Psoas muscle (tissue), 7 donors: ENCODE measurements at regions not wholly inside any gene's neighbourhood (a gene's known extent, or its start where the extent isn't known, plus 50 kb on each side); places are given as distances from the start of the nearest gene placed in this dataset.

ENCODE experiments used
- ATAC-seq, 4 donors: fragments of 200-7000 bp; cut with Tn5 transposase; one replicate each; pipeline ENCODE4 v1.9.1; 2020; ENCODE audit warnings: moderate library complexity in 3 of 4, mild to moderate bottlenecking in 2 of 4
- DNase-seq, 2 donors: peaks; one replicate each; pipeline ENCODE4 v3.0.0-alpha.2; 2020
- H3K27ac ChIP-seq: fragments of 200-600 bp; one replicate; pipeline ENCODE4 v1.8.0; 2022
- H3K27me3 ChIP-seq, 3 donors: fragments of 200-600 bp in 1 of 3; one replicate each; pipeline versions ENCODE4 v1.6.1 to v1.8.0; 2013 to 2022; ENCODE audit warnings: low read length in 2 of 3, mild to moderate bottlenecking in 2 of 3, moderate library complexity in 1 of 3; ENCODE audit not compliant: insufficient read depth in 3 of 3
- H3K36me3 ChIP-seq, 2 donors: fragments of 200-600 bp in 1 of 2; one replicate each; pipeline versions ENCODE4 v1.6.1 to v1.8.0; 2013 to 2022; ENCODE audit warnings: low read depth in 1 of 2, mild to moderate bottlenecking in 1 of 2, moderate library complexity in 1 of 2; ENCODE audit not compliant: insufficient read depth in 1 of 2
- H3K4me1 ChIP-seq: fragments of 200-600 bp; one replicate; pipeline ENCODE4 v1.8.0; 2022
- H3K4me3 ChIP-seq: fragments of 200-600 bp; one replicate; pipeline ENCODE4 v1.8.0; 2022; ENCODE audit warnings: mild to moderate bottlenecking
- H3K9me3 ChIP-seq: fragments of 200-600 bp; one replicate; pipeline ENCODE4 v1.8.0; 2022
- WGBS, 3 donors: extraction: QIAGEN DNeasy Blood & Tissue Kit; methylation state at CpG; one replicate each; pipeline versions ENCODE4 v1.1.6 to v1.1.7; 2013; 5-methylcytosine and 5-hydroxymethylcytosine counted together
- intact Hi-C, 2 donors: fragments of 100-400 bp; cut with DNase I; formaldehyde crosslinking; loops; one replicate each; pipeline versions ENCODE4 v1.11.0 to v1.14.2; 2022
- TF ChIP-seq, protein P1 (sequence below): fragments of 200-600 bp; IDR thresholded peaks from one replicate; pipeline ENCODE4 v1.8.0; 2022; ENCODE audit warnings: antibody characterized with exemption
- donor health status: healthy with polysubstance abuse.
- donor health status: DM: no; HTN: no; CAD: no; lungs with moderate emphysema.
- donor health status: Bipolar disorder and iron deficiency.
- donor health status: healthy.
- donor health status: DM: yes; HTN: yes; CAD: no.
- donor health status: DM: no; HTN: no; CAD: no.
- donor health status: DM: yes; HTN: yes; CAD: no.

DNA sequence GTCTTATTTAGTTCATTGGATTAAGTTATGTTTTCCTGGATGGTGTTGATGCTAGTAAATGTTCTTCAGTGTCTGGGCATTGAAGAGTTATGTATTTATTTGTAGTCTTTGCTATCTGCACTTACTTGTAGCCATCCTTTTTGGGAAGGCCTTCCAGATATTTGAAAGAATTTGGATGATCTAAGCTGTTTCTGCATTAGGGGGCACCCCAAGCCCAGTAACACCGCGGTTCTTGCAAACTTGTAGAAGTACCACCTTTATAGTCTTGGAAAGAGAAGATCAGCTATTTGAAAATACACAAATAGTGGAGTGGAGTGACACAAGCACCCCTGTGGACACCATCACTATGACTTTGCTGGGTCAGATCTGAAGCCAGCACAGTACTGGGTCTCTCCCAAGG is 175.9 kb upstream of the KIF2B start:
- 95 to 97% (median 95%) methylated on average over 2 of the region's 2 CpGs for WGBS, 3 donors
- intact Hi-C loops = no loop called here
- DNase-seq = no peak
- no peaks in the 10 kb centered on the region for H3K36me3 ChIP-seq
- H3K9me3 ChIP-seq = no peaks in the 10 kb centered on the region
- H3K27me3 ChIP-seq = peaks cover 0 to 2% (median 0%) of the 10 kb centered on the region in 3 donors
- no peak for ATAC-seq
- TF ChIP-seq, protein P1, sequence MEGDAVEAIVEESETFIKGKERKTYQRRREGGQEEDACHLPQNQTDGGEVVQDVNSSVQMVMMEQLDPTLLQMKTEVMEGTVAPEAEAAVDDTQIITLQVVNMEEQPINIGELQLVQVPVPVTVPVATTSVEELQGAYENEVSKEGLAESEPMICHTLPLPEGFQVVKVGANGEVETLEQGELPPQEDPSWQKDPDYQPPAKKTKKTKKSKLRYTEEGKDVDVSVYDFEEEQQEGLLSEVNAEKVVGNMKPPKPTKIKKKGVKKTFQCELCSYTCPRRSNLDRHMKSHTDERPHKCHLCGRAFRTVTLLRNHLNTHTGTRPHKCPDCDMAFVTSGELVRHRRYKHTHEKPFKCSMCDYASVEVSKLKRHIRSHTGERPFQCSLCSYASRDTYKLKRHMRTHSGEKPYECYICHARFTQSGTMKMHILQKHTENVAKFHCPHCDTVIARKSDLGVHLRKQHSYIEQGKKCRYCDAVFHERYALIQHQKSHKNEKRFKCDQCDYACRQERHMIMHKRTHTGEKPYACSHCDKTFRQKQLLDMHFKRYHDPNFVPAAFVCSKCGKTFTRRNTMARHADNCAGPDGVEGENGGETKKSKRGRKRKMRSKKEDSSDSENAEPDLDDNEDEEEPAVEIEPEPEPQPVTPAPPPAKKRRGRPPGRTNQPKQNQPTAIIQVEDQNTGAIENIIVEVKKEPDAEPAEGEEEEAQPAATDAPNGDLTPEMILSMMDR = no peak
- no peak overlapping the region for H3K27ac ChIP-seq
- no peak overlapping the region for H3K4me3 ChIP-seq
- no peaks in the 10 kb centered on the region for H3K4me1 ChIP-seq

DNA sequence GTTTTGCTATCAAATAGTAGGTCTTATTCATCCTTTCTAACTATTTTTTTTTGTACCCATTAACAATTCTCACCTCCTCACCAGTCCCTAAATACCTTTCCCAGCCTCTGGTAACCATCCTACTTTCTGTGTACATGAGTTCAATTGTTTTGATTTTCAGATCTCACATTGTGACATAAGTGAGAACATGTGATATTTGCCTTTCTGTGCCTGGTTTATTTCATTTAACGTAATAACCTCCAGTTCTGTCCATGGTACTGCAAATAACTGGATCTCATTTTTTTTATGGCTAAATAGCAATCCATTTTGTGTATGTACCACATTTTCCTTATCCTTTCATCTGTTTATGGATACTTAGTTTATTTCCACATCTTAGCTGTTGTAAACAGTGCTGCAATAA is 181.9 kb upstream of the KIF2B start:
- intact Hi-C loops = no loop called here
- Histone ChIP-seq H3K36me3 (no peaks in the 10 kb centered on the region), H3K9me3 (no peaks in the 10 kb centered on the region), H3K4me3 (no peak overlapping the region), H3K27ac (no peak overlapping the region), H3K4me1 (no peaks in the 10 kb centered on the region), H3K27me3 (no peaks in the 10 kb centered on the region)
- DNase-seq (no peak), ATAC-seq (no peak)
- WGBS, 3 donors = 74 to 83% (median 75%) methylated on average over 1 of the region's 1 CpG
- TF ChIP-seq, protein P1 = no peak

DNA sequence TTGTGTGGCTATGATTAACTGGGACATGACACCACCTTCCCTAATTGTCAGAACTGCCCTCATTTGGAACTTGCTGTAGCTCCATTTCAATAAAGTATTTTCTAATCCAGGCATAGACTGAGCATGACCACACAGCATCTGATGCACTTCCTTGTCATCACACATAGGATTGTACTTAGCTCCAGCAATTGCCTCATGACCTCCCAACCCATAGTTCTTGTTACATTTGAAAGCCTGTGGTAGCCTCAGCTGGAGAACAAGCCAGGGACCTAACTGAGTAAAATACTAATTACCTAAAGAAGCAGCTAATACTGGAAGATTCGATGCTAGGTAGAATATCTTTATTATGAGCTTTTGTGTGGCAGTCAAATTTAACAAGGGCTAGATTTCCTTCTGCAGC is 187.3 kb upstream of the KIF2B start:
- H3K4me1 ChIP-seq = no peaks in the 10 kb centered on the region
- H3K27me3 ChIP-seq = no peaks in the 10 kb centered on the region
- TF ChIP-seq, protein P1 = no peak
- H3K27ac ChIP-seq = no peak overlapping the region
- no peak for DNase-seq
- no peaks in the 10 kb centered on the region for H3K36me3 ChIP-seq
- intact Hi-C loops = no loop called here
- ATAC-seq = no peak
- H3K9me3 ChIP-seq = no peaks in the 10 kb centered on the region
- 74 to 81% (median 78%) methylated on average over 1 of the region's 1 CpG for WGBS, 3 donors
- H3K4me3 ChIP-seq = no peak overlapping the region

DNA sequence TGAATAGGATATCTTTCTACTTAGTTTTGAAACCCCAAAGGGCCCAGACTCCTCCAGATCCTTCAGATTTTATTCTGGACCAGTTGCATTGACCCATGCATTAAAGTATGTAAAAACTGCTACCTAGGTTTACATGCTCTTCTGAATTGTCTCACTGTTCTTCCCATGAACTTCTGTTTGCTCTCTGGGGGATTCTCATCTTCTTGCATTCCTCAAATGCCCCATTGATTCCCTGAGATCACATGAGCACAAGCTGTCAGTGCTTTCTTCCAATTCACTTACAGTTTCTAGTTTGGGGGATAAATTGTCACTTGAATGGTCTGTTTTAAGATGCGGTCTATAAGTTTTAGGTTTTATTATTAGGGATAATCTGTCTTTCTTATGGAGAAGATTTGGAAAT is 188.9 kb upstream of the KIF2B start:
- 88 to 89% (median 89%) methylated on average over 1 of the region's 1 CpG for WGBS, 3 donors
- DNase-seq (no peak), ATAC-seq (no peak)
- TF ChIP-seq, protein P1 = no peak
- no peak overlapping the region for H3K4me3 ChIP-seq
- H3K27ac ChIP-seq = no peak overlapping the region
- H3K27me3 ChIP-seq = no peaks in the 10 kb centered on the region
- H3K4me1 ChIP-seq = no peaks in the 10 kb centered on the region
- intact Hi-C loops = no loop called here
- no peaks in the 10 kb centered on the region for H3K36me3 ChIP-seq
- no peaks in the 10 kb centered on the region for H3K9me3 ChIP-seq

DNA sequence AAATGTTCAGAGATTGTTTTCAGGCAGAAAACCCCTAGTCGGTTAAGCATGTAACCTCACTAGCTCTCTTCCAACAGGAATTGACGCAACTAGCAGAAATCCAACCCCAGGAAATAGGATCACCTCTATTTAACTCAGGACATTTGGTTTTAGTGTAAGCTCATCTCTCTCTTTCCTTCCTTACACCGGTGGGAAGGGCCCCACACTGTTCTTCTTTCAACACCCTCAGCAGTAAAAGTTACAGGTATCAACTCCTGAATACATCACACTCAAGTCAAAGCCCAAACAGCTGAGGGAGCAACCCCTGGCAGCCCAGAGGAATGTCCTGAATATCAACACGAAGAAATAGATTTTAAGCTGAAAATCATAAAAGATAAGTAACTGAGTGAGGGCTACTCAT is 191.2 kb upstream of the KIF2B start:
- H3K4me3 ChIP-seq = no peak overlapping the region
- H3K27ac ChIP-seq = no peak overlapping the region
- intact Hi-C loops = no loop called here
- H3K9me3 ChIP-seq = no peaks in the 10 kb centered on the region
- no peaks in the 10 kb centered on the region for H3K4me1 ChIP-seq
- no peaks in the 10 kb centered on the region for H3K36me3 ChIP-seq
- DNase-seq (no peak), ATAC-seq (no peak)
- 34 to 39% (median 35%) methylated on average over 4 of the region's 4 CpGs for WGBS, 3 donors
- H3K27me3 ChIP-seq = no peaks in the 10 kb centered on the region
- TF ChIP-seq, protein P1 = no peak
